Transverse colon (tissue), 4 donors: ENCODE measurements at regions not wholly inside any gene's neighbourhood (a gene's known extent, or its start where the extent isn't known, plus 50 kb on each side); places are given as distances from the start of the nearest gene placed in this dataset.

Experiments
- CTCF ChIP-seq, 5 experiments: fragments of 200-600 bp in 3 of 5; fragments of 450-650 bp in 2 of 5; sonication (generic) in 3 of 5; IDR thresholded peaks; 1 replicate in 2 of 5; 2 replicates in 3 of 5; pipeline ENCODE4 v1.5.1; 2016 to 2017; ENCODE audit warnings: antibody characterized with exemption in 5 of 5, inconsistent platforms in 3 of 5, mild to moderate bottlenecking in 2 of 5, moderate library complexity in 1 of 5
- EP300 ChIP-seq: sonication (generic); formaldehyde crosslinking; IDR thresholded peaks from one replicate; pipeline ENCODE4 v1.6.1; 2017; ENCODE audit warnings: antibody characterized with exemption, low read depth
- POLR2A ChIP-seq: fragments of 450-650 bp; IDR thresholded peaks from one replicate; pipeline ENCODE4 v1.6.1; 2016; ENCODE audit warnings: antibody characterized with exemption, mild to moderate bottlenecking, moderate library complexity
- POLR2AphosphoS5 ChIP-seq, 3 donors: sonication (generic); formaldehyde crosslinking; IDR thresholded peaks; one replicate each; pipeline ENCODE4 v1.6.1; 2016; ENCODE audit warnings: antibody characterized with exemption in 3 of 3

DNA sequence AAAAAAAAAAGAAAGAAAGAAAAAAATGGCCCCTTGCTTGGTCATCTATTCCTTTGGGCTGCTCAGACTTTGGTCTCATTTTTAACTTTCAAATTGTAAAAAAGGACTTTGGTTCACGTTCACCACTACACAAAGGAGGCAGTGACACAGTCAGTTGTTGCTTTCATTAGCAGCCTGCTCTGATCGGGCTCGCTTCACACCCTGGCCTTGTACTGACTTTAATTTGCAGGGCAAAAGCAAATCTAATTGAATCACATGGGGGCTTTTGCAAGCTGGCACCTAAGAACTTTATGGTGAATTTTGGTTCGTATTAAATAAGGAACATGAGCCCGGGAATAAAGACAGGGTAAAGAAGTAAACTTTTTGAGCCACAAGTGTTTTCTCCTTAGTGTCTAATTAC, 103.6 kb upstream of the CDH11 start:
- TF ChIP-seq CTCF (IDR thresholded peaks at IDR 0.05) (no peak), POLR2A (no peak), EP300 (no peak), POLR2AphosphoS5 (IDR thresholded peaks at IDR 0.05) (no peak)
